ENCODE measurements at regions not wholly inside any gene's neighbourhood (a gene's known extent, or its start where the extent isn't known, plus 50 kb on each side); places are given as distances from the start of the nearest gene placed in this dataset.

DNA sequence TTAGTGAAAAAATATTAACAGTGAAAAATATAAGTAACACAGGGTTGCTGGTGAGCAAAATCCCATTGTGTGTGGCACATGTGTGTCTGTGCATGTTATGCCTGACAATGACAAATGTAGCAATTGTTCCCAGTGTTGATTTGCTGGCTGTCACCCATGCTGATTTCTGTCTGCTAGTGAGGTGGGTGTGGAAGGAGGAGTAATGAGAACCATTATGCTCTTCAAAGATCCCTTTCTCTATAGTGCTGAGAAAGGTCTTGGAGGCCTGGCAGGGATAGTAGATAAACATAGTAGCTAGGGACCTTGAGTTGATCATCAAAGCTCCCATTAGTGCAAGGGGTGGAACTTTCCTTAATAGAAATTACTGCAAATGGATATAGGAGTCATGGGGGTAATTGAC is 152.5 kb upstream of the CLINT1 start:
- H3K9me3 ChIP-seq (ENCODE audit: insufficient read depth, low read length, severe bottlenecking) = no peaks in the 10 kb centered on the region
- TF ChIP-seq EZH2 (IDR thresholded peaks at IDR 0.05; ENCODE audit: borderline replicate concordance, low read depth, low read length, severe bottlenecking) = no peak
- no peak for TF ChIP-seq CTCF (IDR thresholded peaks at IDR 0.05; ENCODE audit: borderline replicate concordance, extremely low read depth, low read length, poor library complexity, severe bottlenecking)
- H3K27ac ChIP-seq (ENCODE audit: low read length) = no peak overlapping the region
- no peaks in the 10 kb centered on the region for H3K36me3 ChIP-seq (ENCODE audit: insufficient read depth, low read length)
- H3K79me2 ChIP-seq (ENCODE audit: insufficient read depth, low read length) = no peaks in the 10 kb centered on the region
- H3K9ac ChIP-seq (ENCODE audit: low read depth, low read length) = no peak overlapping the region
- no peak overlapping the region for H3K4me3 ChIP-seq (ENCODE audit: low read depth in 1 of 2, low read length in 2 of 2)
- no peak for ATAC-seq (ENCODE audit: insufficient read depth, low read depth)
- H3K4me2 ChIP-seq (ENCODE audit: insufficient read depth, low read length) = no peak overlapping the region
- H3K4me1 ChIP-seq (ENCODE audit: insufficient read depth, low read length) = no peaks in the 10 kb centered on the region
- H2AFZ ChIP-seq (ENCODE audit: low read depth, low read length) = no peak overlapping the region
- H4K20me1 ChIP-seq (ENCODE audit: insufficient read depth, low read length) = no peaks in the 10 kb centered on the region
- peaks cover 3% of the 10 kb centered on the region for H3K27me3 ChIP-seq (ENCODE audit: insufficient read depth, low read length, poor library complexity)
- no peak for DNase-seq

DNA sequence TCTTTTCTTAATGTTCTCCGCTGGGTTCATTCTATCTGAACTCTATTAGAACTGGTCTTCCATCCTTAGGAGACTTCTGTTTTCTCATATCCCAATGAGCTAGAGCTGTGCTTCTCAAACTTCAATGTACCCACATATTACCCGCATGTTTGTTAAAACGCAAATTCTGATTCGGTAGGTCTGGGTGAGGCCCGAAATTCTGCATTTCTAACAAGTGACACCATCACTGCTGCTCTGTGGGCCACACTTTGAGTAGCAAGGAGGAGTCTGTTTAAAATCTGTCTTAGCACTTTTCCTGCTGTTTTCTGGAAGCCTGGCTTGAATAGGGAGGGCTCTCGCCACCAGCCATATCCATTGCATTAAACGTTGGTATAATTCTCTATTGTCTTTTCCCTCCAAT is 151.9 kb upstream of the CLINT1 start:
- H3K36me3 ChIP-seq (ENCODE audit: insufficient read depth, low read length) = no peaks in the 10 kb centered on the region
- no peak overlapping the region for H3K4me3 ChIP-seq (ENCODE audit: low read depth in 1 of 2, low read length in 2 of 2)
- no peaks in the 10 kb centered on the region for H3K79me2 ChIP-seq (ENCODE audit: insufficient read depth, low read length)
- H2AFZ ChIP-seq (ENCODE audit: low read depth, low read length) = no peak overlapping the region
- peaks cover 3% of the 10 kb centered on the region for H3K27me3 ChIP-seq (ENCODE audit: insufficient read depth, low read length, poor library complexity)
- H3K27ac ChIP-seq (ENCODE audit: low read length) = no peak overlapping the region
- H3K4me2 ChIP-seq (ENCODE audit: insufficient read depth, low read length) = no peak overlapping the region
- H3K4me1 ChIP-seq (ENCODE audit: insufficient read depth, low read length) = no peaks in the 10 kb centered on the region
- H4K20me1 ChIP-seq (ENCODE audit: insufficient read depth, low read length) = no peaks in the 10 kb centered on the region
- H3K9ac ChIP-seq (ENCODE audit: low read depth, low read length) = no peak overlapping the region
- no peaks in the 10 kb centered on the region for H3K9me3 ChIP-seq (ENCODE audit: insufficient read depth, low read length, severe bottlenecking)
- no peak for ATAC-seq (ENCODE audit: insufficient read depth, low read depth)
- TF ChIP-seq EZH2 (IDR thresholded peaks at IDR 0.05; ENCODE audit: borderline replicate concordance, low read depth, low read length, severe bottlenecking) (no peak), CTCF (IDR thresholded peaks at IDR 0.05; ENCODE audit: borderline replicate concordance, extremely low read depth, low read length, poor library complexity, severe bottlenecking) (no peak)
- DNase-seq = no peak

- no peaks in the 10 kb centered on the region for H3K36me3 ChIP-seq (ENCODE audit: insufficient read depth, low read length)
- H3K9ac ChIP-seq (ENCODE audit: low read depth, low read length) = no peak overlapping the region
- H4K20me1 ChIP-seq (ENCODE audit: insufficient read depth, low read length) = no peaks in the 10 kb centered on the region
- no peaks in the 10 kb centered on the region for H3K79me2 ChIP-seq (ENCODE audit: insufficient read depth, low read length)
- no peak overlapping the region for H3K4me3 ChIP-seq (ENCODE audit: low read depth in 1 of 2, low read length in 2 of 2)
- no peaks in the 10 kb centered on the region for H3K4me1 ChIP-seq (ENCODE audit: insufficient read depth, low read length)
- TF ChIP-seq EZH2 (IDR thresholded peaks at IDR 0.05; ENCODE audit: borderline replicate concordance, low read depth, low read length, severe bottlenecking) (no peak), CTCF (IDR thresholded peaks at IDR 0.05; ENCODE audit: borderline replicate concordance, extremely low read depth, low read length, poor library complexity, severe bottlenecking) (no peak)
- H2AFZ ChIP-seq (ENCODE audit: low read depth, low read length) = no peak overlapping the region
- H3K4me2 ChIP-seq (ENCODE audit: insufficient read depth, low read length) = no peak overlapping the region
- ATAC-seq (ENCODE audit: insufficient read depth, low read depth) (no peak), DNase-seq (no peak)
- no peaks in the 10 kb centered on the region for H3K9me3 ChIP-seq (ENCODE audit: insufficient read depth, low read length, severe bottlenecking)
- H3K27ac ChIP-seq (ENCODE audit: low read length) = no peak overlapping the region
- peaks cover 10% of the 10 kb centered on the region for H3K27me3 ChIP-seq (ENCODE audit: insufficient read depth, low read length, poor library complexity)
Observed at GRCh38 chr5:158007336-158007735, 148.4 kb upstream of the CLINT1 start.

DNA sequence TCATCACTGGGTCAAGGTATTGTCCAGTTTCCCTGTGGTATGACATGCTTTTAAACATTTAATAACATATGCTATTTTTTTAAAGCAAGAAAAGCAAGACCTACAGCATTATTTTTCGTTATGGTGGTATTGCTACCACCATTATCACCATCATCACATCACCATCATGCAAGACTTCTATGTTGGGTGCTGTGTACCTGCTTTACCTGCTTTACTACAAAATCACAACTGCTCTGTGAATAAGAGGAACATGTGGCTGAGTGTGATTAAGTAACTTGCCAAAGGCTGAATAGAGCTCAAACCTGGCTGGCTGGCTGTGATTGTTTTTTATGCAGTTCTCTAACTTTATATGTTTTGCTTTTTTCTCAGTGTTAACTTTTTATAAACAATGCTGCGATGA is 140.8 kb upstream of the CLINT1 start:
- H3K79me2 ChIP-seq (ENCODE audit: insufficient read depth, low read length) = no peaks in the 10 kb centered on the region
- H3K4me1 ChIP-seq (ENCODE audit: insufficient read depth, low read length) = peaks cover 8% of the 10 kb centered on the region
- peaks cover 29% of the 10 kb centered on the region for H3K27me3 ChIP-seq (ENCODE audit: insufficient read depth, low read length, poor library complexity)
- DNase-seq (no peak), ATAC-seq (ENCODE audit: insufficient read depth, low read depth) (no peak)
- H2AFZ ChIP-seq (ENCODE audit: low read depth, low read length) = no peak overlapping the region
- no peak overlapping the region for H3K9ac ChIP-seq (ENCODE audit: low read depth, low read length)
- peaks cover 5% of the 10 kb centered on the region; the same call in 1 of the 2 replicates for H4K20me1 ChIP-seq (ENCODE audit: insufficient read depth, low read length)
- H3K27ac ChIP-seq (ENCODE audit: low read length) = no peak overlapping the region
- no peak for TF ChIP-seq CTCF (IDR thresholded peaks at IDR 0.05; ENCODE audit: borderline replicate concordance, extremely low read depth, low read length, poor library complexity, severe bottlenecking)
- TF ChIP-seq EZH2 (IDR thresholded peaks at IDR 0.05; ENCODE audit: borderline replicate concordance, low read depth, low read length, severe bottlenecking) = no peak
- H3K9me3 ChIP-seq (ENCODE audit: insufficient read depth, low read length, severe bottlenecking) = no peaks in the 10 kb centered on the region
- H3K4me2 ChIP-seq (ENCODE audit: insufficient read depth, low read length) = no peak overlapping the region
- no peak overlapping the region for H3K4me3 ChIP-seq (ENCODE audit: low read depth in 1 of 2, low read length in 2 of 2)
- no peaks in the 10 kb centered on the region for H3K36me3 ChIP-seq (ENCODE audit: insufficient read depth, low read length)
